Retinal pigment epithelial cell (primary cell): ENCODE measurements at regions not wholly inside any gene's neighbourhood (a gene's known extent, or its start where the extent isn't known, plus 50 kb on each side); places are given as distances from the start of the nearest gene placed in this dataset.

ENCODE experiments used
- DNase-seq: peaks from one replicate; pipeline ENCODE4 v3.0.0-alpha.2; 2010; ENCODE audit warnings: low read depth
- H3K4me3 ChIP-seq: 2 replicates; pipeline ENCODE4 v1.5.1; 2011; ENCODE audit warnings: mild to moderate bottlenecking, low read length, control low read depth, moderate library complexity
- TF ChIP-seq, protein P1 (sequence below): conservative IDR thresholded peaks from 2 replicates; pipeline ENCODE4 v1.5.1; 2011; ENCODE audit warnings: low read depth, low read length, control low read depth, inconsistent platforms

DNA sequence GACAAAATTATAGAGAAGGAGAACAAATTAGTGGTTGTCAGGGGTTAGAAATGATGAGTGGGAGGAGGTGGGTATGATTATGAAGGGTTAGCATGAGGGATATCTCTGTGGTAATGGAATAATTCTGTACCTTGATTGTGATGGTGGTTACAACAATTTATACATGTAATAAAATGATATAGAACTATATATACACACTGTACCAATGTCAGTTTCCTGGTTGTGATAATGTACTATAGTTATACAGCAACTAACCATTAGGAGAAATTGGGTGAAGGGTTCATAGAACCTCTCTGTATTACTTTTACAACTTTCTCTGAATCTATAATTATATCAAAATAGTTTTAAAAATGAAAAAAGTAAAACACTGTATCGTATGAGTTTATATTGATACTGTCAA is 148.1 kb downstream of the ZNF621 start:
- TF ChIP-seq, protein P1, sequence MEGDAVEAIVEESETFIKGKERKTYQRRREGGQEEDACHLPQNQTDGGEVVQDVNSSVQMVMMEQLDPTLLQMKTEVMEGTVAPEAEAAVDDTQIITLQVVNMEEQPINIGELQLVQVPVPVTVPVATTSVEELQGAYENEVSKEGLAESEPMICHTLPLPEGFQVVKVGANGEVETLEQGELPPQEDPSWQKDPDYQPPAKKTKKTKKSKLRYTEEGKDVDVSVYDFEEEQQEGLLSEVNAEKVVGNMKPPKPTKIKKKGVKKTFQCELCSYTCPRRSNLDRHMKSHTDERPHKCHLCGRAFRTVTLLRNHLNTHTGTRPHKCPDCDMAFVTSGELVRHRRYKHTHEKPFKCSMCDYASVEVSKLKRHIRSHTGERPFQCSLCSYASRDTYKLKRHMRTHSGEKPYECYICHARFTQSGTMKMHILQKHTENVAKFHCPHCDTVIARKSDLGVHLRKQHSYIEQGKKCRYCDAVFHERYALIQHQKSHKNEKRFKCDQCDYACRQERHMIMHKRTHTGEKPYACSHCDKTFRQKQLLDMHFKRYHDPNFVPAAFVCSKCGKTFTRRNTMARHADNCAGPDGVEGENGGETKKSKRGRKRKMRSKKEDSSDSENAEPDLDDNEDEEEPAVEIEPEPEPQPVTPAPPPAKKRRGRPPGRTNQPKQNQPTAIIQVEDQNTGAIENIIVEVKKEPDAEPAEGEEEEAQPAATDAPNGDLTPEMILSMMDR = no peak
- H3K4me3 ChIP-seq = no peak overlapping the region
- DNase-seq = no peak

DNA sequence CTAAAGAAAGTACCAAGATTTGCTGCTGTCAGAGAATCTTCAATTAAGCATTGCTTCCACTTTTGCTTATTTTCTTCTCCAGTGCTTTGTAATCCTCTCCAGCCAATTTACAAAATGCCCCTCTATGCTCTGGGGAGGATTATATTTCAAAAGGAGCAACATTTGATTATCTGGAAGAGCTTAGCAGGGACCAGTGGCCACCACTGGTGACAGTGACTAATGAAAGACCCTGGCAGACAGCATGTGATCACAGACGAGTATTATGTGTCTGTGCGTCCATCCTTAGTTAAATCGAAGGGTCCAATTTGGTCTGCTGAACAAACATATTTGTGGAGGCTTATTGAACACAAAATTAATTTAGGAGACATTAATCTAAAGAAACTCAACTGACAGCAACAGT is 152.6 kb downstream of the ZNF621 start:
- DNase-seq = no peak
- H3K4me3 ChIP-seq = no peak overlapping the region
- TF ChIP-seq, protein P1 = no peak

DNA sequence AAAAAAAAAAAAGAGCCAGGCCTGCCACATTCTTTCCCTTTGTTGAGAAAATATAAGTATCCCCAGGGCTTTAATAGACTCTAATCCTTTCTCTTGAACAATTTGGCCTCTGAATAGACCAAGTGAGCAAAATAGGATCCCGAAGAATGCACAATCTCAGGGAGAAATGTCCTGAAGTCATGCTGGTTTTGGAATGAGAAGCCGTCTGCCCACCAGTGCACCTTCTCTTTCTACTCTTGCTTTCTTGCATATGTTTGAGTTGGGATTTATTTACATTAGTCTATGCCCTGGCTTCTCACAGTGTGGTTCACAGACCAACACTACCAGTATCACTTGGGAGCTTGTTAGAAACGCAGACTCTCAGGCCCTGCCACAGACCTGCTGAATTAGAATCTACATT is 153.0 kb downstream of the ZNF621 start:
- no peak overlapping the region for H3K4me3 ChIP-seq
- TF ChIP-seq, protein P1 = no peak
- no peak for DNase-seq

DNA sequence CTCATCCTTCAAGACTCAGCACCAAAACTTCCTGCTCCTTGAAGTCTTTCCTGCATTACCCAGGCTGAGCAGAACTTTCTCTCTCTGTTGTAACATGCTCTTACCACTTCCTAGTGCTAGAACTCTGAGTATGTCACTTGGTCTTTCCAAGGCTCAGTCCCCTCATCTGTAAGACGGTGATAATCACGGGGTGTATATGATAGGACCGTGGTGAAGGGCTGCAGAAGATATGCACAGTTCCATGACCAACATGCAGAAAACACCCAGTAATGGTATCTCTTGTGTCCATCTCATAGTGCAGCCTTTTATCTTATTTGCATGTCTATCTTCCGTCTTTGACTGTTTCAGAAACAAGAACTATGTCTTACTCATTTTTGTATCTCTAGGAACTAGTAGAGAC is 154.5 kb downstream of the ZNF621 start:
- TF ChIP-seq, protein P1 = no peak
- DNase-seq = no peak
- no peak overlapping the region for H3K4me3 ChIP-seq

DNA sequence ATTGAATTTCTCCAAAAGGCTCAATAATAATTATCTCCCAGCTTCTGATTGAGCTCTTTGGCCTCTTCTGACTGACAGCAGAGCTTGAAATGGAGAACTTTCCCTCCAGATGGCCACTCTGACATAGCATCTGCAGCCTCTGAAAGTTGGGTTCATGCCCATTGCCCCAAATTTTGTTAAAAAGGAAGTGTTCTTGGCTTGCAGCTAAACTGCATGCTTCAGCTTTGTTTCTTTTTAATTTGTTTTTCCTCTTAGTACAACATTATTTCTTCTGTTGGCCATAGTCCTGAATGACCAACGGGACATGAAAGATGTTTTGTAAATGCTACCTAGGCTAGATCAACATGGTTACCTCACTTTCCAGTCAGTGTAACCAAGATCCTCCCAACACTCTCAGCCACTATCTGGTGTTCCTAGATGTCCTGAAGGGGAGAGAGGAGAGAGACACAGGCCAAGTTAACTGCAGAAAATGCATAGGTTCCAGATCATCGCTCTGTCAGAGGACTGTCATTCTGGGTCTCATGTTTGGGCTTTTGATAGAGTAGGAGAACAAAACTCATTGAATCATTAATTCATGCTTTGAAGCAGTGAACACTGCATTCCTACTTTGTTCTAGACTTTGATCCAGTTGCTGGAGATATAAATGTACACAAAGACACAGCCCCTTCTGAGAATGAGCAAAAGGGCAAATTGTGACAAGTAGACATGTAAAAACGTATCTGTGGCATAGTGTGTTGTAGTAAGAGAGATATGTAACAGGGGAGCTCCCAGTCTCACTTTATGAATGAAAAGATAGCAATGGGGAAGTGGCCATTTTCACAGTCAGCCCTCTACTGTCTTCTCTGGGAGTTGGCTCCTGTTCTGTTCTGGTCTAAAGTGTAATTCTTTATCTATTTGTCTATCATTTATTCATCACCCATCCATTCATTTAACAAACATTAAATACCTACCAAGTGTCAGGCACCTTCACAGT is 156.2 kb downstream of the ZNF621 start:
- no peak for DNase-seq
- TF ChIP-seq, protein P1 = no peak
- no peak overlapping the region for H3K4me3 ChIP-seq

DNA sequence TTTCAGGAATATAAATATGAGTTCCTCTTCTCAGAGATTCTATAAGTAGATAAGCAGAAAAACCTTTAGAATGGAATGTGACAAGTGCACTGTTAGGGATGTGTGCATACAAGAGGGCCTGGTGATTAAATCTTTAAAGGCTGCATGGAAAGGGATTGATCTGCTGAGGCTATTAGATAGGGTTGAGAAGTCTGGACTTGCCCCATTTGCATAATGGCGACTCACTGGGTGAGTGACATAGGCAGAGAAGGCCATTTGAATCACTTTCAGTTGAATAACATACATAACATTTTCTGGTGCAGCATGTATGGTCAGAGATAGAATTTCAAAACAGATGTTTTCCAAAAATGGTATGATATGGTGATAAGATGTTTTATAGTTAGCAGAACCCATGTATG is 156.9 kb downstream of the ZNF621 start:
- DNase-seq = no peak
- TF ChIP-seq, protein P1 = no peak
- no peak overlapping the region for H3K4me3 ChIP-seq

DNA sequence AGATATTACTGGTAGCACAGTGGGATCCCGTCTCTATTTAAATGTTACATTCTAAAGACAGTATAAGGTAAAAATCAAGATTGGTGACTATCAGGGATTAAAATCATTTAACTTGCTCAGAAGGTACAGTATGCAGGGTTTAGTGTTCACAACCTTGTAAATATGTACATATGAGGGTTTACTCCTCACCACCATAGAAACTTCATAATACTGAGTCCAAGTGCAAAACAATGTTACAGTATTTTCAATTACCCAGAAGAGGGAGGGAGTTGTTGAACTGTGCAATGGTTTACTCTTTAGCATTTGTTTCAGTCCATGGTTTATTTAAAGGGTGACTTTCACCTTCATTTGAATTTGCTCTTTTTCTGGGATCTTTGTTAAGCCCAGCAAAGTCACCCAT is 165.1 kb downstream of the ZNF621 start:
- TF ChIP-seq, protein P1 = no peak
- H3K4me3 ChIP-seq = no peak overlapping the region
- DNase-seq = no peak
